ENCODE measurements at regions not wholly inside any gene's neighbourhood (a gene's known extent, or its start where the extent isn't known, plus 50 kb on each side); places are given as distances from the start of the nearest gene placed in this dataset.

- DNase-seq: no peak
Measured at GRCh38 chr10:62634576-62634975, 169.9 kb upstream of the ADO start.

GRCh38 chr10:62635127-62635526 lies 169.4 kb upstream of the ADO start:
- no peak for DNase-seq

GRCh38 chr10:62636825-62637248 lies 167.7 kb upstream of the ADO start:
- no peak for DNase-seq

- peak; percentile 59 for DNase-seq
Measured at GRCh38 chr10:62637249-62638061, 167.1 kb upstream of the ADO start.

GRCh38 chr10:62638062-62638477 lies 166.4 kb upstream of the ADO start:
- no peak for DNase-seq

- no peak for DNase-seq
Measured at GRCh38 chr10:62639144-62639543, 165.4 kb upstream of the ADO start.

- DNase-seq: no peak
Measured at GRCh38 chr10:62640411-62640810, 164.1 kb upstream of the ADO start.

GRCh38 chr10:62643606-62644587 lies 160.6 kb upstream of the ADO start:
- no peak for DNase-seq

GRCh38 chr10:62647375-62648092 lies 157.0 kb upstream of the ADO start:
- DNase-seq: no peak

GRCh38 chr10:62648921-62649320 lies 155.6 kb upstream of the ADO start:
- no peak for DNase-seq

GRCh38 chr10:62650411-62650810 lies 154.1 kb upstream of the ADO start:
- no peak for DNase-seq

GRCh38 chr10:62651341-62651740 lies 153.2 kb upstream of the ADO start:
- no peak for DNase-seq

GRCh38 chr10:62652114-62652513 lies 152.4 kb upstream of the ADO start:
- no peak for DNase-seq

GRCh38 chr10:62652564-62652963 lies 152.0 kb upstream of the ADO start:
- DNase-seq: no peak

- DNase-seq: no peak
Measured at GRCh38 chr10:62653254-62653653, 151.3 kb upstream of the ADO start.

GRCh38 chr10:62654966-62655336 lies 149.6 kb upstream of the ADO start:
- DNase-seq: no peak

- DNase-seq: no peak
Measured at GRCh38 chr10:62655337-62655994, 149.1 kb upstream of the ADO start.

- DNase-seq: no peak
Measured at GRCh38 chr10:62657244-62657835, 147.2 kb upstream of the ADO start.

GRCh38 chr10:62658516-62658915 lies 146.0 kb upstream of the ADO start:
- DNase-seq: no peak

GRCh38 chr10:62661143-62661542 lies 143.4 kb upstream of the ADO start:
- DNase-seq: no peak

- no peak for DNase-seq
Measured at GRCh38 chr10:62662486-62662885, 142.0 kb upstream of the ADO start.

- no peak for DNase-seq
Measured at GRCh38 chr10:62665771-62666170, 138.7 kb upstream of the ADO start.
